ENCODE measurements at regions not wholly inside any gene's neighbourhood (a gene's known extent, or its start where the extent isn't known, plus 50 kb on each side); places are given as distances from the start of the nearest gene placed in this dataset.

- Histone ChIP-seq H3K4me3 (no peak overlapping the region), H3K9me3 (no peaks in the 10 kb centered on the region), H3K36me3 (no peaks in the 10 kb centered on the region), H3K4me1 (no peaks in the 10 kb centered on the region), H3K27ac (no peak overlapping the region), H3K27me3 (no peaks in the 10 kb centered on the region)
- TF ChIP-seq POLR2A (IDR thresholded peaks at IDR 0.05) (no peak), CTCF (IDR thresholded peaks at IDR 0.05) (no peak)
- intact Hi-C loops (cut with DNase I) = no loop called here
- WGBS, 2 donors = 87 to 90% methylated on average over 3 of the region's 3 CpGs
- no peak for DNase-seq
Observed at GRCh38 chr3:170718848-170719247, 133.0 kb upstream of the SLC7A14 start.

GRCh38 chr3:170717410-170718402 is 131.8 kb upstream of the SLC7A14 start:
- no peaks in the 10 kb centered on the region for H3K36me3 ChIP-seq
- H3K9me3 ChIP-seq = no peaks in the 10 kb centered on the region
- no peak overlapping the region for H3K4me3 ChIP-seq
- DNase-seq = no peak
- WGBS, 2 donors = 50 to 59% methylated on average over 6 of the region's 6 CpGs
- H3K27me3 ChIP-seq = no peaks in the 10 kb centered on the region
- no peaks in the 10 kb centered on the region for H3K4me1 ChIP-seq
- no peak overlapping the region for H3K27ac ChIP-seq
- intact Hi-C loops (cut with DNase I) = no loop called here
- TF ChIP-seq POLR2A (IDR thresholded peaks at IDR 0.05) (no peak), CTCF (IDR thresholded peaks at IDR 0.05) (no peak)

DNA sequence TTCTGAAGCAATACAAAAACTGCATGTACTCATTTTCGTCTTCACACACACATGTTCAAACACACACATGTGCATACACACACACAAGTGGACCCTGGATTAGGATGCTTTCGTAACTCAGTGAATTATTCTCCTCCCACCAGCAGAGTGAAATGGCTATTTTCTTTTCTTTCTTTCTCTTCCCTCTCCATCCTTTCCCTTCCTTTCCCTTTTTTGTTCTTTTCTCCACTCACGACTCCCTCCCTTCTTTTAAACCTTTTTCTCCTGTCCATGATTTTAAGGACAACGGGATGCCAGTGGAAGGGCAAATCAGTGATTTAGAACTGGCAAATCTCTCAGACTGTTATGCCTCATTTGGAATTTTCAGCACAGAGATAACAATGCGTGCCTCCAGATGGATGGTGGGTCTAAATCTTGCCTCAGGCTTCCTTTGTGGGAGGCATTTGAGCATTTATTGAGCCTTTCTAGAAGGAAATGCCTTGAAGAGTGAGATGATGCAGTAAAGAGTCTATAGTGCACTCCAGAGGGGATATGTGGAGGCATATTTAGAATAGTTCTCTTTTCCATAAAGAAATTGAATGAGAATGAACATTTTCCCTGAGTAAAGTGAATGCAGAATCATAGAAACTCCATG is 130.4 kb upstream of the SLC7A14 start:
- no peak for DNase-seq
- no peaks in the 10 kb centered on the region for H3K27me3 ChIP-seq
- 67 to 80% methylated on average over 5 of the region's 5 CpGs for WGBS, 2 donors
- intact Hi-C loops (cut with DNase I) = no loop called here
- H3K4me1 ChIP-seq = no peaks in the 10 kb centered on the region
- no peak overlapping the region for H3K27ac ChIP-seq
- no peak for TF ChIP-seq CTCF (IDR thresholded peaks at IDR 0.05)
- no peak for TF ChIP-seq POLR2A (IDR thresholded peaks at IDR 0.05)
- H3K36me3 ChIP-seq = no peaks in the 10 kb centered on the region
- H3K9me3 ChIP-seq = no peaks in the 10 kb centered on the region
- no peak overlapping the region for H3K4me3 ChIP-seq

GRCh38 chr3:170714562-170715535 is 129.0 kb upstream of the SLC7A14 start:
- intact Hi-C loops (cut with DNase I) = no loop called here
- Histone ChIP-seq H3K27me3 (no peaks in the 10 kb centered on the region), H3K4me3 (no peak overlapping the region), H3K4me1 (no peaks in the 10 kb centered on the region), H3K36me3 (no peaks in the 10 kb centered on the region), H3K9me3 (peaks cover 0 to 5% (median 5%) of the 10 kb centered on the region in 3 donors), H3K27ac (no peak overlapping the region)
- WGBS, 2 donors = 58 to 67% methylated on average over 3 of the region's 3 CpGs
- TF ChIP-seq POLR2A (IDR thresholded peaks at IDR 0.05) (no peak), CTCF (IDR thresholded peaks at IDR 0.05) (no peak)
- no peak for DNase-seq

Measured in esophagus squamous epithelium (tissue), 5 donors.